ENCODE measurements at regions not wholly inside any gene's neighbourhood (a gene's known extent, or its start where the extent isn't known, plus 50 kb on each side); places are given as distances from the start of the nearest gene placed in this dataset.
A peak's percentile ranks its signal among the peaks of the same experiment; 100 is the strongest.

GRCh38 chr2:44834656-44835055 lies 106.8 kb upstream of the SIX3 start:
- Histone ChIP-seq H4K8ac (ENCODE audit: low read depth, low read length) (no peak overlapping the region), H2AFZ (ENCODE audit: low read length) (no peak overlapping the region), H3K36me3 (replicated peaks in 1 of 2; ENCODE audit: control insufficient read depth in 2 of 2, insufficient read depth in 2 of 2, low read length in 2 of 2) (no peaks in the 10 kb centered on the region), H3K9ac (ENCODE audit: low read depth, low read length, poor library complexity) (no peak overlapping the region), H3K23ac (ENCODE audit: low read depth, low read length, poor library complexity) (no peak overlapping the region), H3K79me1 (ENCODE audit: low read depth, low read length) (no peaks in the 10 kb centered on the region), H3K4me2 (ENCODE audit: insufficient read depth, low read length, poor library complexity, severe bottlenecking) (no peak overlapping the region), H2BK15ac (ENCODE audit: low read length) (no peak overlapping the region), H2BK5ac (ENCODE audit: low read length) (no peak overlapping the region), H4K91ac (ENCODE audit: low read depth, low read length, poor library complexity) (no peak overlapping the region), H3K14ac (ENCODE audit: low read length) (no peak overlapping the region), H3K4ac (ENCODE audit: low read length) (no peak overlapping the region), H2BK120ac (ENCODE audit: low read depth, low read length) (no peak overlapping the region), H3K9me3 (replicated peaks in 1 of 2; ENCODE audit: control insufficient read depth in 2 of 2, insufficient read depth in 1 of 2, low read depth in 1 of 2, low read length in 2 of 2) (peaks cover 2 to 3% of the 10 kb centered on the region in 2 donors), H3K18ac (ENCODE audit: low read length) (no peak overlapping the region), H3K4me3 (ENCODE audit: low read length in 2 of 2) (no peak overlapping the region), H3K27me3 (ENCODE audit: control insufficient read depth in 3 of 3, insufficient read depth in 3 of 3, low read depth in 1 of 3, low read length in 3 of 3) (peaks cover 0 to 12% (median 0%) of the 10 kb centered on the region in 3 experiments), H3K4me1 (ENCODE audit: control insufficient read depth in 2 of 2, insufficient read depth in 1 of 2, low read depth in 1 of 2, low read length in 2 of 2) (no peaks in the 10 kb centered on the region), H2AK5ac (ENCODE audit: low read depth, low read length) (no peak overlapping the region), H3K27ac (replicated peaks; ENCODE audit: low read length) (no peak overlapping the region), H2BK12ac (ENCODE audit: low read length) (no peak overlapping the region)
- DNase-seq (ENCODE audit: low spot score): no peak
- WGBS, 2 donors (ENCODE audit: extremely low coverage in 2 of 2, insufficient read length in 2 of 2, insufficient replicate concordance in 1 of 2): no CpG with 5 or more reads among the region's 1 CpG

DNA sequence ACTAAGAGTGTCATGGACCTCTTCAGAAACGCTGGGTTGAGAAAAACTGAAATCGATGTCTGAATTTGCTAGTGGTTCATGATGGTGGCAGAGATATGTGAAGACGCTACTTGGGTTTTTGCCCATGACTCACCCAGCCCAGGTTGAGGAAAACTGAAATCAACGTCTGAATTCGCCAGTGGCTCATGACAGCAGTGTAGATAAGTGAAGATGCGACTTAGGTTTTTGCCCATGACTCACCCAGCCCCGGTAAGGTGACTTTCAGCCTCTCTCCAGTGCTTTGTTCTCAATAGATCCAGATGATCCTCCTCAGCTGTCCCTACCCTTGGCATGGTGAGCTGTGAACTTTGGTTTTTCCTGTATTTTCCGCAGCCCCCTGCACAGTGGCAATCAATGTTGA lies 105.3 kb upstream of the SIX3 start:
- H2AFZ ChIP-seq (ENCODE audit: low read length): no peak overlapping the region
- no peak overlapping the region for H4K8ac ChIP-seq (ENCODE audit: low read depth, low read length)
- H3K18ac ChIP-seq (ENCODE audit: low read length): no peak overlapping the region
- H3K4me3 ChIP-seq (ENCODE audit: low read length in 2 of 2): no peak overlapping the region
- no peak overlapping the region for H2BK120ac ChIP-seq (ENCODE audit: low read depth, low read length)
- H3K36me3 ChIP-seq (replicated peaks in 1 of 2; ENCODE audit: control insufficient read depth in 2 of 2, insufficient read depth in 2 of 2, low read length in 2 of 2): no peaks in the 10 kb centered on the region
- H2AK5ac ChIP-seq (ENCODE audit: low read depth, low read length): no peak overlapping the region
- H3K27me3 ChIP-seq (ENCODE audit: control insufficient read depth in 3 of 3, insufficient read depth in 3 of 3, low read depth in 1 of 3, low read length in 3 of 3): peaks cover 0 to 23% (median 0%) of the 10 kb centered on the region in 3 experiments
- DNase-seq (ENCODE audit: low spot score): no peak
- no peak overlapping the region for H2BK15ac ChIP-seq (ENCODE audit: low read length)
- H3K4ac ChIP-seq (ENCODE audit: low read length): no peak overlapping the region
- H3K4me2 ChIP-seq (ENCODE audit: insufficient read depth, low read length, poor library complexity, severe bottlenecking): no peak overlapping the region
- H2BK12ac ChIP-seq (ENCODE audit: low read length): no peak overlapping the region
- H3K9me3 ChIP-seq (replicated peaks in 1 of 2; ENCODE audit: control insufficient read depth in 2 of 2, insufficient read depth in 1 of 2, low read depth in 1 of 2, low read length in 2 of 2): peaks cover 2 to 3% of the 10 kb centered on the region in 2 donors
- no peak overlapping the region for H2BK5ac ChIP-seq (ENCODE audit: low read length)
- no peak overlapping the region for H3K9ac ChIP-seq (ENCODE audit: low read depth, low read length, poor library complexity)
- no peaks in the 10 kb centered on the region for H3K4me1 ChIP-seq (ENCODE audit: control insufficient read depth in 2 of 2, insufficient read depth in 1 of 2, low read depth in 1 of 2, low read length in 2 of 2)
- no peak overlapping the region for H3K23ac ChIP-seq (ENCODE audit: low read depth, low read length, poor library complexity)
- H3K27ac ChIP-seq (replicated peaks; ENCODE audit: low read length): no peak overlapping the region
- no peaks in the 10 kb centered on the region for H3K79me1 ChIP-seq (ENCODE audit: low read depth, low read length)
- no CpG with 5 or more reads among the region's 8 CpGs for WGBS, 2 donors (ENCODE audit: extremely low coverage in 2 of 2, insufficient read length in 2 of 2, insufficient replicate concordance in 1 of 2)
- H3K14ac ChIP-seq (ENCODE audit: low read length): no peak overlapping the region
- no peak overlapping the region for H4K91ac ChIP-seq (ENCODE audit: low read depth, low read length, poor library complexity)

GRCh38 chr2:44836916-44837315 lies 104.6 kb upstream of the SIX3 start:
- Histone ChIP-seq H3K4me3 (ENCODE audit: low read length in 2 of 2) (no peak overlapping the region), H2AFZ (ENCODE audit: low read length) (no peak overlapping the region), H2BK12ac (ENCODE audit: low read length) (no peak overlapping the region), H3K36me3 (replicated peaks in 1 of 2; ENCODE audit: control insufficient read depth in 2 of 2, insufficient read depth in 2 of 2, low read length in 2 of 2) (no peaks in the 10 kb centered on the region), H3K79me1 (ENCODE audit: low read depth, low read length) (no peaks in the 10 kb centered on the region), H3K27me3 (ENCODE audit: control insufficient read depth in 3 of 3, insufficient read depth in 3 of 3, low read depth in 1 of 3, low read length in 3 of 3) (peaks cover 0 to 28% (median 0%) of the 10 kb centered on the region in 3 experiments), H3K14ac (ENCODE audit: low read length) (no peak overlapping the region), H3K4ac (ENCODE audit: low read length) (no peak overlapping the region), H2BK15ac (ENCODE audit: low read length) (no peak overlapping the region), H4K91ac (ENCODE audit: low read depth, low read length, poor library complexity) (no peak overlapping the region), H2BK5ac (ENCODE audit: low read length) (no peak overlapping the region), H3K4me2 (ENCODE audit: insufficient read depth, low read length, poor library complexity, severe bottlenecking) (no peak overlapping the region), H3K27ac (replicated peaks; ENCODE audit: low read length) (no peak overlapping the region), H2AK5ac (ENCODE audit: low read depth, low read length) (no peak overlapping the region), H3K9ac (ENCODE audit: low read depth, low read length, poor library complexity) (no peak overlapping the region), H4K8ac (ENCODE audit: low read depth, low read length) (no peak overlapping the region), H3K18ac (ENCODE audit: low read length) (no peak overlapping the region), H3K4me1 (ENCODE audit: control insufficient read depth in 2 of 2, insufficient read depth in 1 of 2, low read depth in 1 of 2, low read length in 2 of 2) (no peaks in the 10 kb centered on the region), H3K23ac (ENCODE audit: low read depth, low read length, poor library complexity) (no peak overlapping the region), H2BK120ac (ENCODE audit: low read depth, low read length) (no peak overlapping the region), H3K9me3 (replicated peaks in 1 of 2; ENCODE audit: control insufficient read depth in 2 of 2, insufficient read depth in 1 of 2, low read depth in 1 of 2, low read length in 2 of 2) (peaks cover 2 to 3% of the 10 kb centered on the region in 2 donors)
- no CpG with 5 or more reads among the region's 1 CpG for WGBS, 2 donors (ENCODE audit: extremely low coverage in 2 of 2, insufficient read length in 2 of 2, insufficient replicate concordance in 1 of 2)
- no peak for DNase-seq (ENCODE audit: low spot score)

DNA sequence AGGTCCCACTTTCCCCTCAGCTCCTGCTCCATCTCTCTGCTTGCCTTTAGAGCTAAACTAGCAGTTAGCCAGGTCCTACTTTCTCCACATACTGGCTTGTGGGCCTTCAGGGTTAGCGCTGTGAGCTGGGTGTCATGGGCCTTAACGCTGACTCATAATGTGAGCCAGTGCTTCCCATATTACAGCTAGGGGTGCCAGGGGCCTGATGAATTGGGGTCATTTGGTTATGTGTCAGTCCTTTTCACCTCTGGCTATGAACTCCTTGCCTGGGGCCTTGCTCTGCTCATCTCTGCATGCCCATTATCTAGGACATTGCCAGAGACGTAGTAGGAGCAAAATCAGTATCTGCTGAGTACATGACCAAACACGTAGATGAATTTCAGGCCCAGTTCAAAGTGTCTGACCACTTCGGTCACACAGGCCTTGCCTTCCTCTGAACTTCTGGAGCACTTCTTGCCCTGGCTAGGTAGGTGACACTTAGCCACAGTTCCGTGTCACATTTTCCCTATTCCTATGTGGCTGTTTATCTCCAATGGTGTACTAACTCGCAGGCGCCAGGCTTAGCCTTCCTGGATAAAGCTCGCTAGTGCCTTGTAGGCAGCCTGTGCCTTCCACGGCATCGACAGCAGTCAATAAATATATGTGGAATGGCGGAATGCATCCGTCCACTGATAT lies 103.2 kb upstream of the SIX3 start:
- Histone ChIP-seq H3K4ac (ENCODE audit: low read length) (no peak overlapping the region), H4K8ac (ENCODE audit: low read depth, low read length) (no peak overlapping the region), H3K4me2 (ENCODE audit: insufficient read depth, low read length, poor library complexity, severe bottlenecking) (no peak overlapping the region), H3K14ac (ENCODE audit: low read length) (no peak overlapping the region), H3K4me1 (ENCODE audit: control insufficient read depth in 2 of 2, insufficient read depth in 1 of 2, low read depth in 1 of 2, low read length in 2 of 2) (peaks cover 0 to 3% of the 10 kb centered on the region in 2 donors), H3K9me3 (replicated peaks in 1 of 2; ENCODE audit: control insufficient read depth in 2 of 2, insufficient read depth in 1 of 2, low read depth in 1 of 2, low read length in 2 of 2) (peaks cover 2 to 3% of the 10 kb centered on the region in 2 donors), H2AK5ac (ENCODE audit: low read depth, low read length) (no peak overlapping the region), H2BK15ac (ENCODE audit: low read length) (no peak overlapping the region), H3K9ac (ENCODE audit: low read depth, low read length, poor library complexity) (no peak overlapping the region), H2BK120ac (ENCODE audit: low read depth, low read length) (no peak overlapping the region), H3K36me3 (replicated peaks in 1 of 2; ENCODE audit: control insufficient read depth in 2 of 2, insufficient read depth in 2 of 2, low read length in 2 of 2) (no peaks in the 10 kb centered on the region), H2BK12ac (ENCODE audit: low read length) (no peak overlapping the region), H3K23ac (ENCODE audit: low read depth, low read length, poor library complexity) (peak overlapping the region; percentile 25), H3K4me3 (ENCODE audit: low read length in 2 of 2) (no peak overlapping the region), H3K27ac (replicated peaks; ENCODE audit: low read length) (no peak overlapping the region), H3K18ac (ENCODE audit: low read length) (no peak overlapping the region), H3K79me1 (ENCODE audit: low read depth, low read length) (no peaks in the 10 kb centered on the region), H2AFZ (ENCODE audit: low read length) (no peak overlapping the region), H4K91ac (ENCODE audit: low read depth, low read length, poor library complexity) (no peak overlapping the region), H3K27me3 (ENCODE audit: control insufficient read depth in 3 of 3, insufficient read depth in 3 of 3, low read depth in 1 of 3, low read length in 3 of 3) (peaks cover 0 to 40% (median 0%) of the 10 kb centered on the region in 3 experiments), H2BK5ac (ENCODE audit: low read length) (no peak overlapping the region)
- no CpG with 5 or more reads among the region's 13 CpGs for WGBS, 2 donors (ENCODE audit: extremely low coverage in 2 of 2, insufficient read length in 2 of 2, insufficient replicate concordance in 1 of 2)
- no peak for DNase-seq (ENCODE audit: low spot score)

All from neuronal stem cell (in vitro differentiated cells).